GM19468 (cell line): ENCODE measurements at regions not wholly inside any gene's neighbourhood (a gene's known extent, or its start where the extent isn't known, plus 50 kb on each side); places are given as distances from the start of the nearest gene placed in this dataset.
"Not testable (repeated sequence)": the region's sequence is repeated elsewhere in the genome, so short reads cannot be mapped to it uniquely, and the experiment has no call there.

Source experiments
- ATAC-seq: cut with Tn5 transposase; IDR thresholded peaks from one replicate; pipeline ENCODE4 v1.9.1; 2021; ENCODE audit warnings: mild to moderate bottlenecking, moderate library complexity, moderate number of reproducible peaks; ENCODE audit not compliant: unreplicated experiment; ENCODE audit errors: extremely low read depth

GRCh38 chr5:154626876-154627557, 128.2 kb upstream of the LARP1 start:
- no peak for ATAC-seq

- no peak for ATAC-seq
Measured at GRCh38 chr5:154625031-154625430, 130.1 kb upstream of the LARP1 start.

GRCh38 chr5:154624341-154624740, 130.8 kb upstream of the LARP1 start:
- ATAC-seq, result no peak

- no peak for ATAC-seq
Measured at GRCh38 chr5:154620411-154620810, 134.8 kb upstream of the LARP1 start.

GRCh38 chr5:154618696-154619095, 136.5 kb upstream of the LARP1 start:
- ATAC-seq, result no peak

- ATAC-seq, result no peak
Measured at GRCh38 chr5:154614595-154614994, 136.6 kb upstream of the HAND1 start.

GRCh38 chr5:154614125-154614524, 136.1 kb upstream of the HAND1 start:
- no peak for ATAC-seq

- ATAC-seq, result no peak
Measured at GRCh38 chr5:154612666-154613065, 134.6 kb upstream of the HAND1 start.

- no peak for ATAC-seq
Measured at GRCh38 chr5:154611341-154611767, 133.3 kb upstream of the HAND1 start.

- no peak for ATAC-seq
Measured at GRCh38 chr5:154610321-154611154, 132.5 kb upstream of the HAND1 start.

GRCh38 chr5:154609251-154609650, 131.2 kb upstream of the HAND1 start:
- no peak for ATAC-seq

- no peak for ATAC-seq
Measured at GRCh38 chr5:154608531-154609011, 130.5 kb upstream of the HAND1 start.

GRCh38 chr5:154607746-154608145, 129.7 kb upstream of the HAND1 start:
- ATAC-seq, result no peak

GRCh38 chr5:154606246-154606645, 128.2 kb upstream of the HAND1 start:
- no peak for ATAC-seq

GRCh38 chr5:154603953-154604679, 126.1 kb upstream of the HAND1 start:
- no peak for ATAC-seq

- ATAC-seq, result no peak
Measured at GRCh38 chr5:154603485-154603884, 125.5 kb upstream of the HAND1 start.

- ATAC-seq, result no peak
Measured at GRCh38 chr5:154603011-154603410, 125.0 kb upstream of the HAND1 start.

GRCh38 chr5:154601014-154601413, 123.0 kb upstream of the HAND1 start:
- ATAC-seq, result no peak

- ATAC-seq, result no peak
Measured at GRCh38 chr5:154598021-154598420, 120.0 kb upstream of the HAND1 start.

GRCh38 chr5:154596844-154597243, 118.8 kb upstream of the HAND1 start:
- not testable (repeated sequence) for ATAC-seq

GRCh38 chr5:154595662-154596061, 117.6 kb upstream of the HAND1 start:
- no peak for ATAC-seq
